B cell (primary cell): ENCODE measurements at regions not wholly inside any gene's neighbourhood (a gene's known extent, or its start where the extent isn't known, plus 50 kb on each side); places are given as distances from the start of the nearest gene placed in this dataset.

Experiments used
- EZH2 ChIP-seq: IDR thresholded peaks from 2 replicates; pipeline ENCODE4 v1.6.1; 2012; ENCODE audit warnings: borderline replicate concordance, low read depth, mild to moderate bottlenecking, moderate library complexity, low read length; ENCODE audit not compliant: insufficient read depth, poor library complexity, severe bottlenecking
- TF ChIP-seq, protein P1 (sequence below): fragments of 200-600 bp; IDR thresholded peaks from one replicate; pipeline ENCODE4 v1.8.0; 2022; ENCODE audit warnings: antibody characterized with exemption, mild to moderate bottlenecking

GRCh38 chr5:96087939-96088338 is 126.3 kb upstream of the ELL2 start:
- TF ChIP-seq EZH2 = no peak
- TF ChIP-seq, protein P1, sequence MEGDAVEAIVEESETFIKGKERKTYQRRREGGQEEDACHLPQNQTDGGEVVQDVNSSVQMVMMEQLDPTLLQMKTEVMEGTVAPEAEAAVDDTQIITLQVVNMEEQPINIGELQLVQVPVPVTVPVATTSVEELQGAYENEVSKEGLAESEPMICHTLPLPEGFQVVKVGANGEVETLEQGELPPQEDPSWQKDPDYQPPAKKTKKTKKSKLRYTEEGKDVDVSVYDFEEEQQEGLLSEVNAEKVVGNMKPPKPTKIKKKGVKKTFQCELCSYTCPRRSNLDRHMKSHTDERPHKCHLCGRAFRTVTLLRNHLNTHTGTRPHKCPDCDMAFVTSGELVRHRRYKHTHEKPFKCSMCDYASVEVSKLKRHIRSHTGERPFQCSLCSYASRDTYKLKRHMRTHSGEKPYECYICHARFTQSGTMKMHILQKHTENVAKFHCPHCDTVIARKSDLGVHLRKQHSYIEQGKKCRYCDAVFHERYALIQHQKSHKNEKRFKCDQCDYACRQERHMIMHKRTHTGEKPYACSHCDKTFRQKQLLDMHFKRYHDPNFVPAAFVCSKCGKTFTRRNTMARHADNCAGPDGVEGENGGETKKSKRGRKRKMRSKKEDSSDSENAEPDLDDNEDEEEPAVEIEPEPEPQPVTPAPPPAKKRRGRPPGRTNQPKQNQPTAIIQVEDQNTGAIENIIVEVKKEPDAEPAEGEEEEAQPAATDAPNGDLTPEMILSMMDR = no peak
